ENCODE measurements at regions not wholly inside any gene's neighbourhood (a gene's known extent, or its start where the extent isn't known, plus 50 kb on each side); places are given as distances from the start of the nearest gene placed in this dataset.

- TF ChIP-seq, protein P1, sequence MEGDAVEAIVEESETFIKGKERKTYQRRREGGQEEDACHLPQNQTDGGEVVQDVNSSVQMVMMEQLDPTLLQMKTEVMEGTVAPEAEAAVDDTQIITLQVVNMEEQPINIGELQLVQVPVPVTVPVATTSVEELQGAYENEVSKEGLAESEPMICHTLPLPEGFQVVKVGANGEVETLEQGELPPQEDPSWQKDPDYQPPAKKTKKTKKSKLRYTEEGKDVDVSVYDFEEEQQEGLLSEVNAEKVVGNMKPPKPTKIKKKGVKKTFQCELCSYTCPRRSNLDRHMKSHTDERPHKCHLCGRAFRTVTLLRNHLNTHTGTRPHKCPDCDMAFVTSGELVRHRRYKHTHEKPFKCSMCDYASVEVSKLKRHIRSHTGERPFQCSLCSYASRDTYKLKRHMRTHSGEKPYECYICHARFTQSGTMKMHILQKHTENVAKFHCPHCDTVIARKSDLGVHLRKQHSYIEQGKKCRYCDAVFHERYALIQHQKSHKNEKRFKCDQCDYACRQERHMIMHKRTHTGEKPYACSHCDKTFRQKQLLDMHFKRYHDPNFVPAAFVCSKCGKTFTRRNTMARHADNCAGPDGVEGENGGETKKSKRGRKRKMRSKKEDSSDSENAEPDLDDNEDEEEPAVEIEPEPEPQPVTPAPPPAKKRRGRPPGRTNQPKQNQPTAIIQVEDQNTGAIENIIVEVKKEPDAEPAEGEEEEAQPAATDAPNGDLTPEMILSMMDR (conservative IDR thresholded peaks at IDR 0.05; ENCODE audit: low read depth, low read length), result no peak
- no peak for DNase-seq (ENCODE audit: low read depth)
- no peak overlapping the region for H3K4me3 ChIP-seq (ENCODE audit: low read depth, low read length)
These were observed 359.7 kb downstream of the CDH11 start for GRCh38 chr16:64762211-64762610.

DNA sequence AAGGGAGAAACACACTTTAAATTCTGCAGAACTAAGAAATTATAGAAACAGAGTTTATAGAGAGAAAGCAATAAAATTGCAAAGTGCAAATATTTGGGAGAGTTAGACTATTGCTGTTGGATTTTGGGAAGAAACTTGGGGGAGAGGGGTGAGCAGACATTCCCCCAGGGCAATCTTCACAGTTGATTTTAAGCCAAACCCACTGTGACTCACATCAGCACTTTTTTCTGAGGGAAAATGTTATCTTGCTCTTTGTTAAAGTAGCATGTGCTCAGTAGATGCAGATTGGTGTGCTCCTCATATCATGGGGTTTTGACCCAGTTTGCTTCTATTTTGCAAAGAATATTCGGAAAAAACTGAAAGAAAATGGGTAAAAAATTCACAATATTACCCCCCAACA, 367.6 kb downstream of the CDH11 start:
- no peak overlapping the region for H3K4me3 ChIP-seq (ENCODE audit: low read depth, low read length)
- no peak for DNase-seq (ENCODE audit: low read depth)
- TF ChIP-seq, protein P1 (conservative IDR thresholded peaks at IDR 0.05; ENCODE audit: low read depth, low read length), result no peak

DNA sequence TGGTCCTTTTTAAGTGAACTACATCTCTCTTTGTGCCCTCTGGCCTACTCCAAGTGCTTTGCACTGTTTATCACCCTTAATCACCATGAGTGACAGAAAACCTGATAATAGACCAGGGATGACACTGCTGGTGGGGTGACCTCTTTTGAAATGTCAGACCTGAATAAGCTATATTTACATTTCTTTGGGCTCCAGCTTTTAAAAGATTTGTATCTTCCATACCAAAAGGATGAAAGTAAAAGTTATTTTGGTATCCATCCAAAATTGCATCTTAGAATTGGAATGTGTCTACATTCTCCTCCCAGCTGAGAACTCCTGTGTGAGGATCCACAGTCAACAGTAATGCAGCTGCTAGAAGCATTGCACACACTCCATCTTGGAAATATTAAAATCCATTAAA, 370.0 kb downstream of the CDH11 start:
- H3K4me3 ChIP-seq (ENCODE audit: low read depth, low read length), result no peak overlapping the region
- TF ChIP-seq, protein P1 (conservative IDR thresholded peaks at IDR 0.05; ENCODE audit: low read depth, low read length), result no peak
- no peak for DNase-seq (ENCODE audit: low read depth)

DNA sequence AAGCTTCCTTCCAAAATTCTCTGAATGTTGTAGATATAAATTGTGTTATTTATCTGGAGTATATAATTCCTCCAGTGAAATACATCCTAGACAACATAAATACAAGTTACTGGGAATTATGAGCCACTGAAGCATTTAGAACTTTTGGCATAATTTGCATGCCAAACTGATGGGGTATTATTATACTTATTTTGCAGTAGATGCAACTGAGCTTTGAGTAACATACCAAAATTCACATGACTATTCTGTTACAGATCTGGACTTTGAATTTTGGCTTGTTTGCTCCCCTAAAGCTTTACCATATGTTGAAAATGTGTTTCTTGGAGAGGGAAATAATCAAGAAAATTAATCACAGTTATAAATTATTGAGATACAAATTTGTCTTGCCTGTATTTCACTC, 372.5 kb downstream of the CDH11 start:
- no peak overlapping the region for H3K4me3 ChIP-seq (ENCODE audit: low read depth, low read length)
- DNase-seq (ENCODE audit: low read depth), result no peak
- TF ChIP-seq, protein P1 (conservative IDR thresholded peaks at IDR 0.05; ENCODE audit: low read depth, low read length), result no peak

DNA sequence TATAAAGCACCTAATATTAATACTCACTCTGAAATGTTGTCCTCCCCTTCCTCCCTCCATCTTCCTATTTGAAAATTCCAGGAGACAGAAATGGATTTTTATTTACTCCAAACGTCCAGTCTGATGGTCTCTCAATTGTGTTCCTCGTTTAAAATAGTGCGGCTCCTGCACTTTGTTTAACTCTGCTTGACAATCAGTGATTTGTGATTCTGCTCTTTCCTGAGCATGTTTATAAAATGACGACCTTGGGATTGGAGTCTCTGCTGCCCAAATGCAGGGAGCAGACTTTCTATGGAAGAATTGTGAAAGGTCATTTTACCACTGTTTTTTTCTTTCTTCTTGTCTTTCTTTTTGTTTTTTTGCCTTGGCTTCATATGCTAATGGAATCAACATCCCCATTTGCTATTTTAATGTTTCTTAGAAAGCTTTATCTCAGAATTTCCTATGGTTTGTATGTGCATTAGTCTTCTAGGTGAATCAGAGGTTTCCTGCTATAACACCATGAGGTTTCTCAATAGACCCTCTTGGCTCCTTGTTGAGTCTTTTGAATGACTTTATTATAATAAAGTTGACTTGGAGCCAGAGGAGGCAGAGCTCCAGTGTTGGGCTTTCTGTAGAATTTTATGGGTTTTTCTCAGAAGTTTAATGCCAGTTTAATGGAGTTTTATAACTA, 376.5 kb downstream of the CDH11 start:
- no peak for DNase-seq (ENCODE audit: low read depth)

DNA sequence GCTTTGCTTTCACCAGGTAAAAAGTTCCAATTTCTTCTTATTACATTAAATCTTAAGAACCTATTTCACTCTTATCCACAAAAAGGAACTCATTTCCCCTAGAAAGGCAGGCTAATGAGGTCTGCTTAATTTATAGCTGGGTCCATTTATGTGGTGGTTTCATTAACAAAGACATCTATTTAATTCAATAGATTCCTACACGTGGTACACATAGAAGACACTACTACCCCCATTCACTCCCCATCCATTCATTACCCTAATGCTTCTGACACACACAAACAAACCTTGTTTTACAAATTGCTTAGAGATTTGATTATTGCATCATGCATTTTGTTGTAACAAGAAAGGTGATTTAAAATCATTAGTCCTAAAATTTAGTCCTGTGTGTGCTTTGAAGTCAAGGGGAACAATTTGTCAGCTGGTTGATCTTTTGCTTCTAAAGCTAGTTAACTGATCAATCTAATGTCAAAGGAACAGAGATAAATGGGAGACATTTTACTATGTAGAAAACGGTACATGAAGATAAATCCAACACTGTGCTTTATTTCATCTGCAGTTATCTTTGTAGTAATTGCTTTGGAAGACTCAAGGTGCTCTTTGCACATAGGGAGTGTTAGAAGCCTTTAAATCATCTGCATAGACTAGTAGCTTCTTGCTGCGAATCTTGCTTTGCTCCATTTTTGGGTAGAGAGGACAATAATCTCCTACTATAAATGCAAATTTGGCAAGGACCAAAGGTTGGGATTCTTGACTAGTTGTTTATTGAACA, 379.2 kb downstream of the CDH11 start:
- H3K4me3 ChIP-seq (ENCODE audit: low read depth, low read length), result no peak overlapping the region
- TF ChIP-seq, protein P1 (conservative IDR thresholded peaks at IDR 0.05; ENCODE audit: low read depth, low read length), result no peak
- DNase-seq (ENCODE audit: low read depth), result no peak

More for the DNA sequence above, 376.5 kb downstream of the CDH11 start:
- TF ChIP-seq, protein P1 (conservative IDR thresholded peaks at IDR 0.05; ENCODE audit: low read depth, low read length), result no peak
- no peak overlapping the region for H3K4me3 ChIP-seq (ENCODE audit: low read depth, low read length)
